GM10248 (cell line): ENCODE measurements at regions not wholly inside any gene's neighbourhood (a gene's known extent, or its start where the extent isn't known, plus 50 kb on each side); places are given as distances from the start of the nearest gene placed in this dataset.

ENCODE experiments used
- CTCF ChIA-PET: fragments of 300-600 bp; sonication (Branson Sonifier 250); formaldehyde crosslinking; extraction: SDS; loops from one replicate; lab custom pipeline; 2021; ENCODE audit warnings: antibody characterized with exemption; lab: Yijun Ruan, JAX
- POLR2A ChIA-PET: fragments of 350-650 bp; sonication (Branson Sonifier 250); formaldehyde crosslinking; extraction: SDS; loops from one replicate; lab custom pipeline; 2020; ENCODE audit warnings: antibody characterized with exemption; lab: Yijun Ruan, JAX
- DNase-seq: peaks from one replicate; pipeline ENCODE4 v3.0.0; 2012; ENCODE audit errors: extremely low spot score
- TF ChIP-seq, protein P1 (sequence below): IDR thresholded peaks from 2 replicates; pipeline ENCODE4 v1.5.1; 2012; ENCODE audit warnings: mild to moderate bottlenecking, low read depth; ENCODE audit errors: extremely low read depth, missing control alignments, control extremely low read depth

DNA sequence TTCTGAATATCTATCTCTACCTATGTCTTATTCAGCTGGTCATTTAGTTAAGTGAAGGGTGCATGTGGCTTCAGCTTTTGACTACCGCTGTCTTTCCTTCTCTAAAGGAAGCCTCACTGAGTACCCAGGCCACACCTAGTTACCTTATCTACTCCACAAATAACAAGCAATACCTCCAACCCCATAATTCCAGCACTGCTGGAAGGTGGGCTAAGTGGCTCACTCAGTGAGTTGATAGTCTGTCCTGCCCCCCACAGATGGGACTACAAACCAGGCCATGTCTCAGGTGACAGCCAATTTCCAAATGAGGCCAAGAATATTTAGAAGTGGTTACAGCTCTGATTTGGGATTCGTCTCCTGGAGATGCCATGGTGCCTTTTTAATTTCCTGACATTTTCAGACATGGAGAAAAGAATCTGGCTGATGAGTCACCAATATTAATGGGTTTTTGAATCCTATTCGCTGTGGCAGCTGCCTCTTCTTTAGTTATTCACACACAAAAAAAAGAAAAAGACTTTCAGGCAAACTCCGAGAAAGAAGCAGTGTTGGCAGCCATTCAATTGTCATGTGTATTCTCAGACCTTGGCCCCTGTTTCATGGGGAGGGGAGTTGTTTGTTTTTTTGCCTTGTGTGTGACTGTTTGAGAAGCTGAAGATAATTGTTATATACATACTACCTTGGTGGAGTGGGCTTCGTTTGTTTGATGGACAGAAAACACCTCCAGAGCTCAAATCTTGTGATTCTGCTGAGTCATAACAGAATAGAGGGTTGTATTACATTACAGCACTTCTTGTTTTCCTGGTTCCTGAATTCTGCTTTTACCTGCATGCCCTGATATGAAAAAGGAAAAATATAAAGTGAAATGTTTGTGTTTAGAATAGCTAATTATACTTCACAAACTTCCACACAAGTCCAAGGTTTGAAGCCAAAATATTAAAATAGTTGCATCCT lies 64.2 kb downstream of the SCG2 start:
- no peak for DNase-seq
- ChIA-PET CTCF (interaction anchor here (1.1 to 1.4 kb wide), 2 partner anchors 27 to 42 kb away, joined by 3 read pairs; no protein-coding TSS in a partner anchor), POLR2A (no interaction called here)
- TF ChIP-seq, protein P1, sequence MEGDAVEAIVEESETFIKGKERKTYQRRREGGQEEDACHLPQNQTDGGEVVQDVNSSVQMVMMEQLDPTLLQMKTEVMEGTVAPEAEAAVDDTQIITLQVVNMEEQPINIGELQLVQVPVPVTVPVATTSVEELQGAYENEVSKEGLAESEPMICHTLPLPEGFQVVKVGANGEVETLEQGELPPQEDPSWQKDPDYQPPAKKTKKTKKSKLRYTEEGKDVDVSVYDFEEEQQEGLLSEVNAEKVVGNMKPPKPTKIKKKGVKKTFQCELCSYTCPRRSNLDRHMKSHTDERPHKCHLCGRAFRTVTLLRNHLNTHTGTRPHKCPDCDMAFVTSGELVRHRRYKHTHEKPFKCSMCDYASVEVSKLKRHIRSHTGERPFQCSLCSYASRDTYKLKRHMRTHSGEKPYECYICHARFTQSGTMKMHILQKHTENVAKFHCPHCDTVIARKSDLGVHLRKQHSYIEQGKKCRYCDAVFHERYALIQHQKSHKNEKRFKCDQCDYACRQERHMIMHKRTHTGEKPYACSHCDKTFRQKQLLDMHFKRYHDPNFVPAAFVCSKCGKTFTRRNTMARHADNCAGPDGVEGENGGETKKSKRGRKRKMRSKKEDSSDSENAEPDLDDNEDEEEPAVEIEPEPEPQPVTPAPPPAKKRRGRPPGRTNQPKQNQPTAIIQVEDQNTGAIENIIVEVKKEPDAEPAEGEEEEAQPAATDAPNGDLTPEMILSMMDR = no peak

GRCh38 chr2:223538920-223539440 lies 63.2 kb downstream of the SCG2 start:
- POLR2A ChIA-PET = no interaction called here
- CTCF ChIA-PET = interaction anchor here (1.1 kb wide), 1 partner anchor 43 kb away, joined by 3 read pairs; no protein-coding TSS in a partner anchor
- DNase-seq = no peak
- TF ChIP-seq, protein P1 = no peak

GRCh38 chr2:223541546-223541945 lies 60.6 kb downstream of the SCG2 start:
- no peak for DNase-seq
- ChIA-PET POLR2A (no interaction called here), CTCF (no interaction called here)
- TF ChIP-seq, protein P1 = no peak

GRCh38 chr2:223542501-223542900 lies 59.7 kb downstream of the SCG2 start:
- no peak for DNase-seq
- POLR2A ChIA-PET = no interaction called here

GRCh38 chr2:223545406-223545805 lies 56.8 kb downstream of the SCG2 start:
- POLR2A ChIA-PET = no interaction called here
- TF ChIP-seq, protein P1 = no peak
- CTCF ChIA-PET = interaction anchor here (1.3 kb wide), 1 partner anchor 10 kb away, joined by 4 read pairs; no protein-coding TSS in a partner anchor
- no peak for DNase-seq

More at GRCh38 chr2:223542501-223542900, 59.7 kb downstream of the SCG2 start:
- TF ChIP-seq, protein P1 = no peak
- CTCF ChIA-PET = interaction anchor here (0.8 kb wide), 1 partner anchor 12 kb away, joined by 3 read pairs; no protein-coding TSS in a partner anchor

GRCh38 chr2:223545830-223546229 lies 56.3 kb downstream of the SCG2 start:
- TF ChIP-seq, protein P1 = no peak
- DNase-seq = no peak
- CTCF ChIA-PET = no interaction called here
- POLR2A ChIA-PET = no interaction called here
